K562 (cell line): ENCODE measurements at regions not wholly inside any gene's neighbourhood (a gene's known extent, or its start where the extent isn't known, plus 50 kb on each side); places are given as distances from the start of the nearest gene placed in this dataset.

Experiments
- ATAC-seq: fragments of 200-7000 bp; cut with Tn5 transposase; 3 replicates; pipeline ENCODE4 v1.9.1; 2020; ENCODE audit warnings: moderate library complexity
- BruUV-seq: library from RNA; stranded (reverse); fragments of 400-500 nt; replicated peaks from 2 replicates; lab custom pipeline; 2021; lab: Mats Ljungman, UMichigan
- CTCF ChIA-PET: fragments of 300-600 bp; formaldehyde crosslinking; extraction: SDS; loops from one replicate; lab custom pipeline; 2021; ENCODE audit warnings: low intra/inter-chr PET ratio; lab: Yijun Ruan, JAX
- POLR2A ChIA-PET: fragments of 300-600, 350-650 bp; sonication (Branson Sonifier 250); formaldehyde crosslinking; extraction: SDS; loops from one replicate; lab custom pipeline; 2021; ENCODE audit warnings: antibody characterized with exemption, inconsistent platforms; lab: Yijun Ruan, JAX
- DNase-seq, 4 experiments: peaks; one replicate each; pipeline versions ENCODE4 v3.0.0 to v3.0.0-alpha.2; 2011 to 2018; ENCODE audit warnings: low spot score in 3 of 4, mixed read lengths in 3 of 4; ENCODE audit errors: extremely low read depth in 1 of 4
- FAIRE-seq: peaks from 2 replicates; lab custom pipeline; 2011; peaks lifted over from hg19 to GRCh38; lab: Jason Lieb, UNC
- H2AFZ ChIP-seq: 2 replicates; pipeline ENCODE4 v1.6.0; 2011; ENCODE audit warnings: low read depth, low read length, control low read depth, inconsistent platforms
- H3K27ac ChIP-seq: fragments of 200-600 bp; 3 replicates; pipeline ENCODE4 v1.8.0; 2011; ENCODE audit warnings: low read depth, mild to moderate bottlenecking, control low read depth, inconsistent platforms, low read length, moderate library complexity, mixed read lengths; ENCODE audit errors: extremely low read depth
- H3K27me3 ChIP-seq, 2 experiments: fragments of 300-600 bp in 1 of 2; 2 replicates in 1 of 2; 3 replicates in 1 of 2; pipeline versions ENCODE4 v1.6.0 to v1.8.0; 2011; ENCODE audit warnings: inconsistent platforms in 2 of 2, low read length in 2 of 2, mild to moderate bottlenecking in 1 of 2, mixed read lengths in 1 of 2, moderate library complexity in 1 of 2; ENCODE audit not compliant: control insufficient read depth in 2 of 2, insufficient read depth in 2 of 2
- H3K36me3 ChIP-seq: fragments of 300-600 bp; 3 replicates; pipeline ENCODE4 v1.8.0; 2011; ENCODE audit warnings: mild to moderate bottlenecking, low read length, inconsistent platforms; ENCODE audit not compliant: control insufficient read depth, insufficient read depth
- H3K4me1 ChIP-seq, 2 experiments: fragments of 200-600 bp in 1 of 2; replicated peaks in 1 of 2; 2 replicates in 1 of 2; 3 replicates in 1 of 2; pipeline versions ENCODE4 v1.5.1 to v1.8.0; 2011; ENCODE audit warnings: inconsistent platforms in 2 of 2, low read length in 2 of 2, mild to moderate bottlenecking in 1 of 2, mixed read lengths in 1 of 2, moderate library complexity in 1 of 2; ENCODE audit not compliant: control insufficient read depth in 2 of 2, insufficient read depth in 2 of 2
- H3K4me2 ChIP-seq: 2 replicates; pipeline ENCODE4 v1.6.1; 2011; ENCODE audit warnings: low read length, control low read depth, inconsistent platforms, mixed read lengths; ENCODE audit not compliant: insufficient read depth
- H3K4me3 ChIP-seq: fragments of 200-600 bp; sonication (generic), shearing (Covaris generic); 2 replicates; pipeline ENCODE4 v1.5.1; 2016; ENCODE audit warnings: control low read depth, inconsistent platforms
- H3K79me2 ChIP-seq: fragments of 200-600 bp; 3 replicates; pipeline ENCODE4 v1.8.0; 2011; ENCODE audit warnings: low read length, inconsistent platforms; ENCODE audit not compliant: control insufficient read depth, insufficient read depth
- H3K9ac ChIP-seq, 2 experiments: 2 replicates each; pipeline versions ENCODE4 v1.6.0 to v1.6.1; 2011; ENCODE audit warnings: low read depth in 2 of 2, low read length in 2 of 2, control low read depth in 1 of 2, inconsistent platforms in 1 of 2, mild to moderate bottlenecking in 1 of 2, mixed read lengths in 1 of 2; ENCODE audit not compliant: insufficient read depth in 1 of 2
- H3K9me1 ChIP-seq: one replicate; pipeline ENCODE4 v1.6.0; 2011; ENCODE audit warnings: inconsistent platforms, mild to moderate bottlenecking, low read length, moderate library complexity; ENCODE audit not compliant: control insufficient read depth, insufficient read depth
- H3K9me3 ChIP-seq: replicated peaks from 2 replicates; pipeline ENCODE4 v1.5.1; 2011; ENCODE audit warnings: low read depth, low read length, inconsistent platforms; ENCODE audit not compliant: control insufficient read depth, insufficient read depth
- H4K20me1 ChIP-seq: replicated peaks from 2 replicates; pipeline ENCODE4 v1.6.1; 2011; ENCODE audit warnings: low read length, inconsistent platforms, mixed read lengths; ENCODE audit not compliant: control insufficient read depth, insufficient read depth
- ARID2 ChIP-seq: fragments of 450-650 bp; IDR thresholded peaks from 2 replicates; pipeline ENCODE4 v1.6.1; 2017; ENCODE audit warnings: antibody characterized with exemption, mild to moderate bottlenecking
- BRD9 ChIP-seq: fragments of 450-650 bp; IDR thresholded peaks from 2 replicates; pipeline ENCODE4 v1.6.1; 2018; ENCODE audit warnings: low read depth; ENCODE audit not compliant: partially characterized antibody
- CC2D1A ChIP-seq: fragments of 450-650 bp; IDR thresholded peaks from 2 replicates; pipeline ENCODE4 v1.6.1; 2017; ENCODE audit warnings: mild to moderate bottlenecking
- E2F1 ChIP-seq: sonication (generic); formaldehyde crosslinking; IDR thresholded peaks from 2 replicates; pipeline ENCODE4 v1.8.1; 2023; ENCODE audit warnings: mild to moderate bottlenecking, missing genetic modification reagents, moderate library complexity
- HDAC8 ChIP-seq: fragments of 450-650 bp; IDR thresholded peaks from 2 replicates; pipeline ENCODE4 v1.6.1; 2016; ENCODE audit warnings: mild to moderate bottlenecking, missing genetic modification characterization, moderate library complexity, missing compliant biosample characterization
- MTA1 ChIP-seq: fragments of 450-650 bp; IDR thresholded peaks from 2 replicates; pipeline ENCODE4 v1.6.1; 2017; ENCODE audit warnings: borderline replicate concordance
- MXI1 ChIP-seq: IDR thresholded peaks from 2 replicates; pipeline ENCODE4 v1.6.1; 2011; ENCODE audit warnings: low read depth, mild to moderate bottlenecking, improper control_type of control experiment, low read length
- NR0B1 ChIP-seq: fragments of 450-650 bp; IDR thresholded peaks from one replicate; pipeline ENCODE4 v1.6.1; 2018; ENCODE audit warnings: mild to moderate bottlenecking, moderate library complexity; ENCODE audit not compliant: partially characterized antibody
- PRMT5 ChIP-seq: sonication (generic); formaldehyde crosslinking; IDR thresholded peaks from 2 replicates; pipeline ENCODE4 v1.5.0; 2020; ENCODE audit warnings: missing genetic modification reagents
- PURB ChIP-seq: sonication (generic); formaldehyde crosslinking; IDR thresholded peaks from 2 replicates; pipeline ENCODE4 v1.9.0; 2021; ENCODE audit warnings: low read depth, mild to moderate bottlenecking, missing genetic modification reagents
- SIN3B ChIP-seq: fragments of 450-650 bp; IDR thresholded peaks from 2 replicates; pipeline ENCODE4 v1.6.1; 2017; ENCODE audit warnings: low read depth, mild to moderate bottlenecking, moderate library complexity
- SIRT6 ChIP-seq: IDR thresholded peaks from one replicate; pipeline ENCODE4 v1.6.1; 2012; ENCODE audit warnings: low read depth, mild to moderate bottlenecking, control low read depth, inconsistent platforms, low read length, moderate library complexity
- ZNF512 ChIP-seq: IDR thresholded peaks from 2 replicates; pipeline ENCODE4 v1.6.1; 2016; ENCODE audit warnings: missing genetic modification characterization, missing compliant biosample characterization
- ZNF584 ChIP-seq: fragments of 200-800 bp; sonication (Bioruptor generic); IDR thresholded peaks from 2 replicates; pipeline ENCODE4 v1.6.1; 2016; ENCODE audit warnings: low read depth, mild to moderate bottlenecking, missing genetic modification characterization, missing compliant biosample characterization
- ZNF589 ChIP-seq: fragments of 200-800 bp; sonication (Bioruptor generic); IDR thresholded peaks from 2 replicates; pipeline ENCODE4 v1.6.1; 2016; ENCODE audit warnings: low read depth, missing genetic modification characterization, missing compliant biosample characterization
- ZNF644 ChIP-seq: fragments of 200-800 bp; sonication (Bioruptor generic); IDR thresholded peaks from 2 replicates; pipeline ENCODE4 v1.6.1; 2016; ENCODE audit warnings: low read depth, missing genetic modification characterization, missing compliant biosample characterization
- ZNF695 ChIP-seq: fragments of 450-650 bp; formaldehyde crosslinking; IDR thresholded peaks from 2 replicates; pipeline ENCODE4 v1.4.0; 2020; ENCODE audit warnings: mild to moderate bottlenecking, moderate library complexity
- ZNF696 ChIP-seq: fragments of 250-450 bp; sonication (Bioruptor Pico); conservative IDR thresholded peaks from 2 replicates; pipeline ENCODE4 v1.4.0; 2020; ENCODE audit warnings: mild to moderate bottlenecking, moderate library complexity
- ZNF740 ChIP-seq, 3 experiments: fragments of 200-800 bp in 1 of 3; sonication (Bioruptor generic) in 1 of 3; sonication (generic) in 1 of 3; formaldehyde crosslinking in 1 of 3; IDR thresholded peaks; 2 replicates each; pipeline versions ENCODE4 v1.6.1 to v1.8.0; 2016 to 2022; ENCODE audit warnings: mild to moderate bottlenecking in 2 of 3, missing compliant biosample characterization in 2 of 3, missing genetic modification characterization in 2 of 3, missing genetic modification reagents in 1 of 3
- in situ Hi-C: fragments of 300-500 bp; cut with MboI; formaldehyde crosslinking; loops from 4 replicates; pipeline ENCODE4 v1.15.0; 2018; ENCODE audit warnings: inconsistent platforms, mixed read lengths
- intact Hi-C: fragments of 100-400 bp; cut with micrococcal nuclease; formaldehyde crosslinking; loops from 2 replicates; pipeline ENCODE4 v1.14.2; 2022

- no peak for TF ChIP-seq PRMT5
- TF ChIP-seq ZNF584 (CRISPR knock-in tag) = no peak
Measured at GRCh38 chr5:108587821-108588220, 159.9 kb upstream of the FER start (continued).

- no peak for ATAC-seq
- no peak overlapping the region for H3K9ac ChIP-seq
- no peak overlapping the region for H3K4me3 ChIP-seq
- no peaks in the 10 kb centered on the region for H3K9me3 ChIP-seq
- no peaks in the 10 kb centered on the region; a peak in 3 of 5 replicates for H3K27me3 ChIP-seq
- H3K36me3 ChIP-seq = no peaks in the 10 kb centered on the region
- no peak for FAIRE-seq
- H4K20me1 ChIP-seq = no peaks in the 10 kb centered on the region
- in situ Hi-C loops (no loop called here), intact Hi-C loops (no loop called here)
- H3K79me2 ChIP-seq = no peaks in the 10 kb centered on the region
- no peaks in the 10 kb centered on the region for H3K4me1 ChIP-seq
- H3K4me2 ChIP-seq = no peak overlapping the region
- H2AFZ ChIP-seq = no peak overlapping the region
- H3K27ac ChIP-seq = no peak overlapping the region
- ChIA-PET CTCF (no interaction called here), POLR2A (no interaction called here)
- BruUV-seq = no TSS peak
- no peak for DNase-seq
- TF ChIP-seq ZNF644 = no peak
- no peak for TF ChIP-seq ZNF696 (CRISPR knock-in tag)
- no peak for TF ChIP-seq PURB (CRISPR knock-in tag)
- TF ChIP-seq ZNF695 = no peak
- TF ChIP-seq SIRT6 = no peak
- TF ChIP-seq NR0B1 = no peak
- no peak for TF ChIP-seq MTA1
- TF ChIP-seq E2F1 (CRISPR knock-in tag) = no peak
- TF ChIP-seq HDAC8 (tag) = no peak
- no peak for TF ChIP-seq MXI1
- TF ChIP-seq ARID2 = no peak
- no peak for TF ChIP-seq BRD9
- no peak for TF ChIP-seq CC2D1A
- no peak for TF ChIP-seq ZNF589 (CRISPR knock-in tag)
- no peak for TF ChIP-seq ZNF512 (tag)
- no peak for TF ChIP-seq SIN3B
- no peak for TF ChIP-seq ZNF740 (CRISPR knock-in tag; IDR thresholded peaks at IDR 0.05)
- no peak for TF ChIP-seq ZNF740 (tag; IDR thresholded peaks at IDR 0.05)
- H3K9me1 ChIP-seq = no peaks in the 10 kb centered on the region
Measured at GRCh38 chr5:108581026-108581425, 166.7 kb upstream of the FER start.
